Memory B cell (primary cell): ENCODE measurements at regions not wholly inside any gene's neighbourhood (a gene's known extent, or its start where the extent isn't known, plus 50 kb on each side); places are given as distances from the start of the nearest gene placed in this dataset.

Source experiments
- ATAC-seq: fragments of 150-1000 bp; cut with Tn5 transposase; 2 replicates; pipeline ENCODE4 v1.10.0; 2021; ENCODE audit warnings: low read depth, mild to moderate bottlenecking, moderate library complexity
- DNase-seq, 2 donors: peaks; one replicate each; pipeline ENCODE4 v3.0.0; 2022; ENCODE audit warnings: low spot score in 2 of 2
- H3K27ac Mint-ChIP-seq: one replicate; pipeline ENCODE4 v1.8.0; 2022; ENCODE audit warnings: mild to moderate bottlenecking, moderate library complexity, mixed read lengths
- H3K27me3 Mint-ChIP-seq: one replicate; pipeline ENCODE4 v1.8.0; 2022; ENCODE audit warnings: mixed read lengths
- H3K36me3 Mint-ChIP-seq: one replicate; pipeline ENCODE4 v1.8.0; 2022; ENCODE audit warnings: mild to moderate bottlenecking, mixed read lengths
- H3K4me1 Mint-ChIP-seq: one replicate; pipeline ENCODE4 v1.8.0; 2022; ENCODE audit warnings: mixed read lengths
- H3K4me3 Mint-ChIP-seq: one replicate; pipeline ENCODE4 v1.8.0; 2022; ENCODE audit warnings: mild to moderate bottlenecking, moderate library complexity, mixed read lengths
- H3K9me3 Mint-ChIP-seq: one replicate; pipeline ENCODE4 v1.8.0; 2022; ENCODE audit warnings: mixed read lengths

GRCh38 chr3:25069970-25070369 is 358.1 kb upstream of the RARB start:
- DNase-seq, result no peak
- Mint-ChIP-seq H3K36me3 (no peaks in the 10 kb centered on the region), H3K27me3 (no peaks in the 10 kb centered on the region), H3K4me3 (no peak overlapping the region), H3K27ac (no peak overlapping the region), H3K9me3 (peaks cover 8% of the 10 kb centered on the region), H3K4me1 (no peaks in the 10 kb centered on the region)
- ATAC-seq, result no peak

- H3K4me3 Mint-ChIP-seq, result no peak overlapping the region
- DNase-seq, result no peak
- H3K36me3 Mint-ChIP-seq, result no peaks in the 10 kb centered on the region
- peaks cover 7% of the 10 kb centered on the region for H3K9me3 Mint-ChIP-seq
- ATAC-seq, result no peak
- no peaks in the 10 kb centered on the region for H3K4me1 Mint-ChIP-seq
- H3K27ac Mint-ChIP-seq, result no peak overlapping the region
- H3K27me3 Mint-ChIP-seq, result no peaks in the 10 kb centered on the region
These were observed 356.2 kb upstream of the RARB start for GRCh38 chr3:25071846-25072245.

- ATAC-seq (no peak), DNase-seq (no peak)
- Mint-ChIP-seq H3K27ac (no peak overlapping the region), H3K27me3 (no peaks in the 10 kb centered on the region), H3K9me3 (peaks cover 7% of the 10 kb centered on the region), H3K4me3 (no peak overlapping the region), H3K4me1 (no peaks in the 10 kb centered on the region), H3K36me3 (no peaks in the 10 kb centered on the region)
These were observed 354.6 kb upstream of the RARB start for GRCh38 chr3:25073423-25073822.

- Mint-ChIP-seq H3K4me1 (no peaks in the 10 kb centered on the region), H3K27me3 (no peaks in the 10 kb centered on the region), H3K27ac (no peak overlapping the region), H3K36me3 (no peaks in the 10 kb centered on the region), H3K4me3 (no peak overlapping the region), H3K9me3 (peaks cover 5% of the 10 kb centered on the region)
- no peak for ATAC-seq
- no peak for DNase-seq
These were observed 353.9 kb upstream of the RARB start for GRCh38 chr3:25074149-25074548.

GRCh38 chr3:25080461-25080860 is 347.6 kb upstream of the RARB start:
- no peak for DNase-seq
- H3K27me3 Mint-ChIP-seq, result no peaks in the 10 kb centered on the region
- H3K27ac Mint-ChIP-seq, result no peak overlapping the region
- no peak for ATAC-seq
- H3K4me3 Mint-ChIP-seq, result no peak overlapping the region
- peaks cover 1% of the 10 kb centered on the region for H3K9me3 Mint-ChIP-seq
- no peaks in the 10 kb centered on the region for H3K36me3 Mint-ChIP-seq
- H3K4me1 Mint-ChIP-seq, result no peaks in the 10 kb centered on the region

- Mint-ChIP-seq H3K4me3 (no peak overlapping the region), H3K27ac (no peak overlapping the region), H3K4me1 (no peaks in the 10 kb centered on the region), H3K9me3 (peaks cover 1% of the 10 kb centered on the region), H3K36me3 (no peaks in the 10 kb centered on the region), H3K27me3 (no peaks in the 10 kb centered on the region)
- no peak for ATAC-seq
- no peak for DNase-seq
These were observed 344.0 kb upstream of the RARB start for GRCh38 chr3:25084016-25084415.

- H3K4me3 Mint-ChIP-seq, result no peak overlapping the region
- DNase-seq (no peak), ATAC-seq (no peak)
- no peak overlapping the region for H3K27ac Mint-ChIP-seq
- no peaks in the 10 kb centered on the region for H3K27me3 Mint-ChIP-seq
- no peaks in the 10 kb centered on the region for H3K36me3 Mint-ChIP-seq
- H3K4me1 Mint-ChIP-seq, result no peaks in the 10 kb centered on the region
- peaks cover 1% of the 10 kb centered on the region for H3K9me3 Mint-ChIP-seq
These were observed 341.3 kb upstream of the RARB start for GRCh38 chr3:25086721-25087120.

- H3K36me3 Mint-ChIP-seq, result no peaks in the 10 kb centered on the region
- H3K4me3 Mint-ChIP-seq, result no peak overlapping the region
- no peak for ATAC-seq
- DNase-seq, result no peak
- H3K27me3 Mint-ChIP-seq, result no peaks in the 10 kb centered on the region
- no peak overlapping the region for H3K27ac Mint-ChIP-seq
- H3K4me1 Mint-ChIP-seq, result no peaks in the 10 kb centered on the region
- peaks cover 1% of the 10 kb centered on the region for H3K9me3 Mint-ChIP-seq
These were observed 339.8 kb upstream of the RARB start for GRCh38 chr3:25088284-25088683.

GRCh38 chr3:25090698-25091453 is 337.2 kb upstream of the RARB start:
- Mint-ChIP-seq H3K27me3 (no peaks in the 10 kb centered on the region), H3K9me3 (peaks cover 1% of the 10 kb centered on the region), H3K27ac (no peak overlapping the region), H3K4me3 (no peak overlapping the region), H3K4me1 (no peaks in the 10 kb centered on the region), H3K36me3 (no peaks in the 10 kb centered on the region)
- DNase-seq, result no peak
- ATAC-seq, result no peak

- no peak for ATAC-seq
- H3K27me3 Mint-ChIP-seq, result no peaks in the 10 kb centered on the region
- no peaks in the 10 kb centered on the region for H3K36me3 Mint-ChIP-seq
- H3K9me3 Mint-ChIP-seq, result peaks cover 3% of the 10 kb centered on the region
- H3K4me1 Mint-ChIP-seq, result no peaks in the 10 kb centered on the region
- no peak overlapping the region for H3K27ac Mint-ChIP-seq
- H3K4me3 Mint-ChIP-seq, result no peak overlapping the region
- no peak for DNase-seq
These were observed 336.1 kb upstream of the RARB start for GRCh38 chr3:25091934-25092333.

GRCh38 chr3:25094932-25095685 is 333.0 kb upstream of the RARB start:
- no peaks in the 10 kb centered on the region for H3K27me3 Mint-ChIP-seq
- ATAC-seq, result no peak
- no peaks in the 10 kb centered on the region for H3K36me3 Mint-ChIP-seq
- no peak overlapping the region for H3K27ac Mint-ChIP-seq
- H3K9me3 Mint-ChIP-seq, result peaks cover 5% of the 10 kb centered on the region
- no peak for DNase-seq
- no peaks in the 10 kb centered on the region for H3K4me1 Mint-ChIP-seq
- no peak overlapping the region for H3K4me3 Mint-ChIP-seq

- DNase-seq (no peak), ATAC-seq (no peak)
- peaks cover 5% of the 10 kb centered on the region for H3K9me3 Mint-ChIP-seq
- no peaks in the 10 kb centered on the region for H3K36me3 Mint-ChIP-seq
- no peaks in the 10 kb centered on the region for H3K27me3 Mint-ChIP-seq
- no peak overlapping the region for H3K4me3 Mint-ChIP-seq
- H3K27ac Mint-ChIP-seq, result no peak overlapping the region
- H3K4me1 Mint-ChIP-seq, result no peaks in the 10 kb centered on the region
These were observed 331.5 kb upstream of the RARB start for GRCh38 chr3:25096536-25096935.

- Mint-ChIP-seq H3K27me3 (no peaks in the 10 kb centered on the region), H3K27ac (no peak overlapping the region), H3K4me3 (no peak overlapping the region), H3K36me3 (no peaks in the 10 kb centered on the region), H3K9me3 (peaks cover 3% of the 10 kb centered on the region), H3K4me1 (no peaks in the 10 kb centered on the region)
- ATAC-seq (no peak), DNase-seq (no peak)
These were observed 331.0 kb upstream of the RARB start for GRCh38 chr3:25097023-25097422.

GRCh38 chr3:25099666-25100065 is 328.4 kb upstream of the RARB start:
- Mint-ChIP-seq H3K9me3 (peaks cover 3% of the 10 kb centered on the region), H3K27me3 (no peaks in the 10 kb centered on the region), H3K4me3 (no peak overlapping the region), H3K36me3 (no peaks in the 10 kb centered on the region), H3K4me1 (no peaks in the 10 kb centered on the region), H3K27ac (no peak overlapping the region)
- DNase-seq (no peak), ATAC-seq (no peak)

GRCh38 chr3:25103391-25103790 is 324.7 kb upstream of the RARB start:
- no peaks in the 10 kb centered on the region for H3K4me1 Mint-ChIP-seq
- H3K27me3 Mint-ChIP-seq, result no peaks in the 10 kb centered on the region
- H3K27ac Mint-ChIP-seq, result no peak overlapping the region
- peaks cover 2% of the 10 kb centered on the region for H3K9me3 Mint-ChIP-seq
- H3K36me3 Mint-ChIP-seq, result no peaks in the 10 kb centered on the region
- no peak overlapping the region for H3K4me3 Mint-ChIP-seq
- DNase-seq (no peak), ATAC-seq (no peak)
